Fibroblast of mammary gland (primary cell): ENCODE measurements at regions not wholly inside any gene's neighbourhood (a gene's known extent, or its start where the extent isn't known, plus 50 kb on each side); places are given as distances from the start of the nearest gene placed in this dataset.

Source experiments
- DNase-seq: peaks from one replicate; pipeline ENCODE4 v3.0.0-alpha.2; 2010; ENCODE audit warnings: low read depth
- H3K4me3 ChIP-seq: 2 replicates; pipeline ENCODE4 v1.5.1; 2011; ENCODE audit warnings: low read depth, mild to moderate bottlenecking, low read length, moderate library complexity; ENCODE audit not compliant: control insufficient read depth
- TF ChIP-seq, protein P1 (sequence below): conservative IDR thresholded peaks from 2 replicates; pipeline ENCODE4 v1.5.1; 2011; ENCODE audit warnings: low read depth, low read length, inconsistent platforms; ENCODE audit not compliant: control insufficient read depth, insufficient read depth

DNA sequence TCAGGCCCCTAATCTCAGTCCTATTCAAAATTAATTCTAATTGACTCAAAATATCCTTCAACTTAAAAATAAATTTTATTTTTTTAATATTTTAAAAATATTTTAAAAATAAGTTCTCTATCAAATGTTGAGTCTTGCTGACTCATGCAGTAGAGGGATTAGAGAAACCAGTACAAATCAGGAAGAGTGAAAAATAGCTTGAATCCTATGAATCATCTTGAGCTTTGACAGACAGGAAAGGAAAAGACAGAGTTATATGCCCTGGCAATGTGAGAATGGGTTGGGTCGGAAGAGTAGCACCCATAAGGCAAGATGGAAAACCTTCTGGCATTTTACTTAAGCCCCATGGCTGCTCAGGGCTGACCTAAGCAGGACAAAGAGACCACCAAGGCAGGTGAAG is 346.6 kb upstream of the RUNX1 start:
- TF ChIP-seq, protein P1, sequence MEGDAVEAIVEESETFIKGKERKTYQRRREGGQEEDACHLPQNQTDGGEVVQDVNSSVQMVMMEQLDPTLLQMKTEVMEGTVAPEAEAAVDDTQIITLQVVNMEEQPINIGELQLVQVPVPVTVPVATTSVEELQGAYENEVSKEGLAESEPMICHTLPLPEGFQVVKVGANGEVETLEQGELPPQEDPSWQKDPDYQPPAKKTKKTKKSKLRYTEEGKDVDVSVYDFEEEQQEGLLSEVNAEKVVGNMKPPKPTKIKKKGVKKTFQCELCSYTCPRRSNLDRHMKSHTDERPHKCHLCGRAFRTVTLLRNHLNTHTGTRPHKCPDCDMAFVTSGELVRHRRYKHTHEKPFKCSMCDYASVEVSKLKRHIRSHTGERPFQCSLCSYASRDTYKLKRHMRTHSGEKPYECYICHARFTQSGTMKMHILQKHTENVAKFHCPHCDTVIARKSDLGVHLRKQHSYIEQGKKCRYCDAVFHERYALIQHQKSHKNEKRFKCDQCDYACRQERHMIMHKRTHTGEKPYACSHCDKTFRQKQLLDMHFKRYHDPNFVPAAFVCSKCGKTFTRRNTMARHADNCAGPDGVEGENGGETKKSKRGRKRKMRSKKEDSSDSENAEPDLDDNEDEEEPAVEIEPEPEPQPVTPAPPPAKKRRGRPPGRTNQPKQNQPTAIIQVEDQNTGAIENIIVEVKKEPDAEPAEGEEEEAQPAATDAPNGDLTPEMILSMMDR: no peak
- H3K4me3 ChIP-seq: no peak overlapping the region
- DNase-seq: peak; percentile 22

DNA sequence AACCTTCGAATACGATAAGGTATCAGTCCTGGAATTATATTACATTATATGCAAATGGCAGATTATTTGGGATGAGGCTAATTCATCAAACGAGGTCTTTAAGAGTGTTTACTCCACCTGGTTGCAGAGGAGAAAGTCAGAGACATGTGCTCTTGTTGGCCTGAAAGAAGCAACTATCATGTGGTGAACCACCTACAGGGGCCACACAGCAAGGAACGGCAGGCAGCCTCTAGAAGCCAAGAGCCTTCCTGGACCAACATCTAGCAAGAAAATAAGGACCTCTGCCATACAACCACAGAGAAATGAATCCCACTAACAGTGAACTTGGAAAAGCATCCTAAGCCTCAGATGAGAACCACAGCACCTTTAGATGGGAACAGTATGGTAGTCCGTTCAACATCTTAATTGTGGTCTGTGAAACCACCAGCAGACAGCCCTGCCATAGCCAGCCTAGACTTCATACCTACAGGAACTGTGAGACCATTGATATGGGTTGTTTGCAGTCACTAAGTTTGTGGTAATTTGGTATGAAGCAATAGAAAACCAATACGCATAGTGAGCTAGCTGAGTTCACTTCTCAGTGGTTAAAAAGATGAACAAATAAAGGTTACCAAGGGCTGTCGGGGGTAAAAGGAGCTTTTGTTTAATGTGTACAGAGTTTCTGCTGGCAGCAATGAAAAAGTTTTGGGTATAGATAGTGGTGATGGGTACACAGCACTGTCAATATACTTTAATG is 345.7 kb upstream of the RUNX1 start:
- TF ChIP-seq, protein P1: no peak
- DNase-seq: no peak
- H3K4me3 ChIP-seq: no peak overlapping the region

DNA sequence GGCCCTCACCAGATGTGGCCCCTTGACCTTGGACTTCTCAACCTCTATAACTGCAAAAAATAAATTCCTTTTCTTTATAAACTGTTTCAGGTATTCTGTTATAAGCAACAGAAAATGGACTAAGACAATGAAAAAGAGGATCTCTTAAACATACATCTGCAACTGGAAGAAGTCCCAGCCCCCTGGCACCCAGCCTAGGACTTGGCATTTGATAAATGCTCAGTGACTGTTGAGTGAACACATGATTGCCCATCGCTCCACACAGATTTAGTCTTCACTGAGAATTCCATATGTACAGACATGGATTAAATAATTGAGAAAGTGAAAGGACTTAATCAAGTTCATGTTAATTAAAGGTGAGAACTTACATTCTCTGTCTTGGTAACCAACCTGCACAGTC is 344.9 kb upstream of the RUNX1 start:
- H3K4me3 ChIP-seq: no peak overlapping the region
- DNase-seq: no peak
- TF ChIP-seq, protein P1: no peak

DNA sequence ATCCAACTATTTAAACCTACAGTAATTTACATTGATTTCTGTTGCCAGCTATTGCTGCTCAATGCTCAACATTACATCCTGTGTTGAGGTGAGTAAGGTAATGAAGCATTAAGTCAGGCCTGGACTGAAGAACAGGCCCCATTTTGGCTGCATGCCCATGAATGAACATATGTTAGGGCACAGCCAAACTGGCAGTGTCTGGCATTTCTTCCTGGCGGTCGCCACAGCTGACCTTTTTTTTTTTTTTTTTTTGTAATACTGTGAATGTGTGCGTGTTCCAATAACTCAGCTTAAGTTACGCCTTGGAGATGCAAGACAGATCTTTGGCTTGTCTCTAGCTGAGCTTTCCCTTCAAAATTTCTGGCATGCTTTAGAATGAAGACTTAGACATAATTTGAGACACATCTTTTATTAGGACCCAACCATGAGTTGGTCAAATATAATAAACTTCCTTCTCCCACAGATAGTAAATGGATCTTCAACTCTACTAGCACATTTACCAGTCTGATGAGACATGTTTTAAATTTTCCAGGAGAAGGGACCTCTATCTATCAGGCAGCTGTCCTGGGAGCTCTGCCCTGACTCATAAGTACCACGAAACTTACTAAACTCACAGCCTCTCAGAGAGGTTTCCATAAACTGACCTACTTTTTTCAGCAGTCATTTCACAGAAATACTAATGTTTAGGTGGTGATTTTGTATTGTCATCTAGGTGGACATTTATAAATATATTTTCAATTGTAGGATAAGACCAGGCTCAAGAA is 341.1 kb upstream of the RUNX1 start:
- TF ChIP-seq, protein P1: no peak
- peak; percentile 62 for DNase-seq
- H3K4me3 ChIP-seq: no peak overlapping the region

DNA sequence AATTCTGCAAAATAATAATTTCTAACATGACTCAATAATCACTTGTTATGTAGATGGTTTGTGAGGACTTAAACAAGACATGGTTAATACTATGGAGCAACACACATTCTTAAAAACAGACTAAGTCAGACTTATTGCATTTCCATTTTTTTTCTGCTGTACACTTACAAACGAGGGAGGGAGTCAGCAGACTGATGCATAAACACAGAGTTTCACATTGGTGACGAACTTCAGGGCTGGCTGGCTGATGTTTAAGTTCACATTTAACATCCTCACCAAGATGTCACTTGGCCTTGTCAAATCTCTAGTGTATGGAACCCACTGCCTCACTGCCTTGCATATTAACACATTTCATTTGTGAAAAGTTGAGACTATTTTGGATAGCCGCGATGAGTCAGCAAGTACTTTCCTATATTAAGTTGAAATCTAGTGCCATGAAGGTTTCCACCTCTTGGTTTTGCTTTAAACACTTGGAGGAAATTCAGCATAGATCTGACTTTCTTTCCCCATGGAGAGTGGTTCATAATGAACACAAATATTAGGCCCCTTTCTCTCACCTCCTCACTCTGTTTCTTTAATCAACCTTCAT is 337.5 kb upstream of the RUNX1 start:
- no peak for DNase-seq
- H3K4me3 ChIP-seq: no peak overlapping the region
- TF ChIP-seq, protein P1: no peak

DNA sequence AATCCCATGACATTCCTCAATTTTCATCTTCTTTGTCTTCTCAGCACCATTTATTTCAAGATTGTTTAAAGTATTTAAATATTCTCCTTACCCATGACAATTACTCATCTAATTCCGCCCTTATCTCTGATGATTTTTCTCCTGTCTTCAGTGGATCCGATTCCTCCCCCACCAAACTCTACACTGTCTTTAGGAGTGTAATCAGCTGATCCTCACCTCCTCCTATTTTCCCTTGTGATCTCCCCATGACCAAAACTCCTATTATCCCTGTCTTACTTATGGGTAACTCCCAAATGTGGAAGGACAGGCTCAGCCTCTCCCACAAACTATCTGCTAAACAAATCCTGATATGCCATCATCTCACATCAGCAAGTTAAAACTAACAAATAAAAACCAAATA is 335.3 kb upstream of the RUNX1 start:
- TF ChIP-seq, protein P1: no peak
- H3K4me3 ChIP-seq: no peak overlapping the region
- no peak for DNase-seq
